ENCODE measurements at regions not wholly inside any gene's neighbourhood (a gene's known extent, or its start where the extent isn't known, plus 50 kb on each side); places are given as distances from the start of the nearest gene placed in this dataset.

- Mint-ChIP-seq H3K27ac (no peak overlapping the region), H3K4me1 (ENCODE audit: low read depth) (no peaks in the 10 kb centered on the region), H3K4me3 (no peak overlapping the region), H3K27me3 (no peaks in the 10 kb centered on the region), H3K36me3 (no peaks in the 10 kb centered on the region), H3K9me3 (peaks cover 7% of the 10 kb centered on the region)
- ChIA-PET POLR2A (no interaction called here), CTCF (interaction anchor here (1.0 kb wide), 1 partner anchor 29 kb away, joined by 4 read pairs; no protein-coding TSS in a partner anchor)
- intact Hi-C loops (cut with micrococcal nuclease), result no loop called here
- DNase-seq, result no peak
Measured at GRCh38 chr13:90416519-90416918, 931.0 kb upstream of the MIR17HG start.

GRCh38 chr13:90416938-90417337 lies 930.5 kb upstream of the MIR17HG start:
- no peaks in the 10 kb centered on the region for H3K36me3 Mint-ChIP-seq
- peaks cover 7% of the 10 kb centered on the region for H3K9me3 Mint-ChIP-seq
- POLR2A ChIA-PET, result no interaction called here
- H3K4me3 Mint-ChIP-seq, result no peak overlapping the region
- H3K4me1 Mint-ChIP-seq (ENCODE audit: low read depth), result no peaks in the 10 kb centered on the region
- intact Hi-C loops (cut with micrococcal nuclease), result no loop called here
- no peaks in the 10 kb centered on the region for H3K27me3 Mint-ChIP-seq
- CTCF ChIA-PET, result interaction anchor here (1.0 kb wide), 1 partner anchor 29 kb away, joined by 4 read pairs; no protein-coding TSS in a partner anchor
- DNase-seq, result no peak
- H3K27ac Mint-ChIP-seq, result no peak overlapping the region

- no peaks in the 10 kb centered on the region for H3K4me1 Mint-ChIP-seq (ENCODE audit: low read depth)
- H3K4me3 Mint-ChIP-seq, result no peak overlapping the region
- DNase-seq, result no peak
- no peak overlapping the region for H3K27ac Mint-ChIP-seq
- POLR2A ChIA-PET, result no interaction called here
- peaks cover 6% of the 10 kb centered on the region for H3K9me3 Mint-ChIP-seq
- H3K27me3 Mint-ChIP-seq, result no peaks in the 10 kb centered on the region
- CTCF ChIA-PET, result no interaction called here
- no peaks in the 10 kb centered on the region for H3K36me3 Mint-ChIP-seq
- intact Hi-C loops (cut with micrococcal nuclease), result no loop called here
Measured at GRCh38 chr13:90420683-90421082, 926.8 kb upstream of the MIR17HG start.

- peaks cover 4% of the 10 kb centered on the region for H3K9me3 Mint-ChIP-seq
- H3K4me3 Mint-ChIP-seq, result no peak overlapping the region
- POLR2A ChIA-PET, result no interaction called here
- H3K4me1 Mint-ChIP-seq (ENCODE audit: low read depth), result no peaks in the 10 kb centered on the region
- no peak for DNase-seq
- no peak overlapping the region for H3K27ac Mint-ChIP-seq
- H3K36me3 Mint-ChIP-seq, result no peaks in the 10 kb centered on the region
- intact Hi-C loops (cut with micrococcal nuclease), result no loop called here
- no peaks in the 10 kb centered on the region for H3K27me3 Mint-ChIP-seq
- CTCF ChIA-PET, result no interaction called here
Measured at GRCh38 chr13:90427322-90428272, 919.9 kb upstream of the MIR17HG start.

- ChIA-PET POLR2A (no interaction called here), CTCF (no interaction called here)
- intact Hi-C loops (cut with micrococcal nuclease), result no loop called here
- H3K27ac Mint-ChIP-seq, result no peak overlapping the region
- H3K4me3 Mint-ChIP-seq, result no peak overlapping the region
- H3K36me3 Mint-ChIP-seq, result no peaks in the 10 kb centered on the region
- H3K27me3 Mint-ChIP-seq, result no peaks in the 10 kb centered on the region
- DNase-seq, result no peak
- no peaks in the 10 kb centered on the region for H3K4me1 Mint-ChIP-seq (ENCODE audit: low read depth)
- H3K9me3 Mint-ChIP-seq, result peaks cover 4% of the 10 kb centered on the region
Measured at GRCh38 chr13:90428522-90429210, 918.8 kb upstream of the MIR17HG start.

- POLR2A ChIA-PET, result no interaction called here
Measured at GRCh38 chr13:90430127-90430526, 917.4 kb upstream of the MIR17HG start.

GRCh38 chr13:90436697-90437096 lies 910.8 kb upstream of the MIR17HG start:
- Mint-ChIP-seq H3K36me3 (no peaks in the 10 kb centered on the region), H3K27ac (no peak overlapping the region), H3K27me3 (no peaks in the 10 kb centered on the region), H3K4me1 (ENCODE audit: low read depth) (no peaks in the 10 kb centered on the region), H3K4me3 (no peak overlapping the region), H3K9me3 (peaks cover 12% of the 10 kb centered on the region)
- POLR2A ChIA-PET, result no interaction called here
- DNase-seq, result no peak
- CTCF ChIA-PET, result no interaction called here
- intact Hi-C loops (cut with micrococcal nuclease), result no loop called here

More at GRCh38 chr13:90430127-90430526, 917.4 kb upstream of the MIR17HG start:
- H3K36me3 Mint-ChIP-seq, result no peaks in the 10 kb centered on the region
- H3K4me3 Mint-ChIP-seq, result no peak overlapping the region
- H3K9me3 Mint-ChIP-seq, result peaks cover 10% of the 10 kb centered on the region
- DNase-seq, result no peak
- CTCF ChIA-PET, result no interaction called here
- intact Hi-C loops (cut with micrococcal nuclease), result no loop called here
- H3K27ac Mint-ChIP-seq, result no peak overlapping the region
- H3K27me3 Mint-ChIP-seq, result no peaks in the 10 kb centered on the region
- no peaks in the 10 kb centered on the region for H3K4me1 Mint-ChIP-seq (ENCODE audit: low read depth)

- ChIA-PET POLR2A (no interaction called here), CTCF (no interaction called here)
- H3K27ac Mint-ChIP-seq, result no peak overlapping the region
- no peaks in the 10 kb centered on the region for H3K4me1 Mint-ChIP-seq (ENCODE audit: low read depth)
- H3K9me3 Mint-ChIP-seq, result peaks cover 12% of the 10 kb centered on the region
- no peaks in the 10 kb centered on the region for H3K36me3 Mint-ChIP-seq
- DNase-seq, result no peak
- no peaks in the 10 kb centered on the region for H3K27me3 Mint-ChIP-seq
- intact Hi-C loops (cut with micrococcal nuclease), result no loop called here
- H3K4me3 Mint-ChIP-seq, result no peak overlapping the region
Measured at GRCh38 chr13:90438576-90438975, 908.9 kb upstream of the MIR17HG start.

- Mint-ChIP-seq H3K4me1 (ENCODE audit: low read depth) (no peaks in the 10 kb centered on the region), H3K27me3 (no peaks in the 10 kb centered on the region), H3K27ac (no peak overlapping the region), H3K9me3 (peaks cover 15% of the 10 kb centered on the region), H3K36me3 (no peaks in the 10 kb centered on the region), H3K4me3 (no peak overlapping the region)
- DNase-seq, result no peak
- CTCF ChIA-PET, result no interaction called here
- intact Hi-C loops (cut with micrococcal nuclease), result no loop called here
- POLR2A ChIA-PET, result no interaction called here
Measured at GRCh38 chr13:90443268-90443667, 904.2 kb upstream of the MIR17HG start.

- CTCF ChIA-PET, result no interaction called here
- no peak for DNase-seq
- peaks cover 21% of the 10 kb centered on the region for H3K9me3 Mint-ChIP-seq
- no peaks in the 10 kb centered on the region for H3K36me3 Mint-ChIP-seq
- POLR2A ChIA-PET, result no interaction called here
- no peaks in the 10 kb centered on the region for H3K4me1 Mint-ChIP-seq (ENCODE audit: low read depth)
- no peak overlapping the region for H3K27ac Mint-ChIP-seq
- intact Hi-C loops (cut with micrococcal nuclease), result no loop called here
- no peak overlapping the region for H3K4me3 Mint-ChIP-seq
- H3K27me3 Mint-ChIP-seq, result no peaks in the 10 kb centered on the region
Measured at GRCh38 chr13:90444232-90444631, 903.3 kb upstream of the MIR17HG start.

- Mint-ChIP-seq H3K27me3 (no peaks in the 10 kb centered on the region), H3K27ac (no peak overlapping the region), H3K4me3 (no peak overlapping the region), H3K4me1 (ENCODE audit: low read depth) (no peaks in the 10 kb centered on the region), H3K36me3 (no peaks in the 10 kb centered on the region), H3K9me3 (peaks cover 21% of the 10 kb centered on the region)
- ChIA-PET POLR2A (no interaction called here), CTCF (interaction anchor here (1.0 kb wide), 1 partner anchor 29 kb away, joined by 4 read pairs; no protein-coding TSS in a partner anchor)
- no peak for DNase-seq
- intact Hi-C loops (cut with micrococcal nuclease), result no loop called here
Measured at GRCh38 chr13:90445179-90445578, 902.3 kb upstream of the MIR17HG start.

- Mint-ChIP-seq H3K4me3 (no peak overlapping the region), H3K9me3 (peaks cover 21% of the 10 kb centered on the region), H3K4me1 (ENCODE audit: low read depth) (no peaks in the 10 kb centered on the region), H3K36me3 (no peaks in the 10 kb centered on the region), H3K27ac (no peak overlapping the region), H3K27me3 (no peaks in the 10 kb centered on the region)
- ChIA-PET POLR2A (no interaction called here), CTCF (no interaction called here)
- DNase-seq, result no peak
- intact Hi-C loops (cut with micrococcal nuclease), result no loop called here
Measured at GRCh38 chr13:90447034-90447733, 900.3 kb upstream of the MIR17HG start.
